IPS-20b (cell line): ENCODE measurements at regions not wholly inside any gene's neighbourhood (a gene's known extent, or its start where the extent isn't known, plus 50 kb on each side); places are given as distances from the start of the nearest gene placed in this dataset.

Source experiments
- H3K27ac ChIP-seq: one replicate; pipeline ENCODE4 v1.5.1; 2013; ENCODE audit warnings: low read length
- H3K27me3 ChIP-seq: 2 replicates; pipeline ENCODE4 v1.6.1; 2013; ENCODE audit warnings: mild to moderate bottlenecking, low read length, inconsistent platforms; ENCODE audit not compliant: insufficient read depth
- H3K36me3 ChIP-seq: 2 replicates; pipeline ENCODE4 v1.6.1; 2013; ENCODE audit warnings: low read depth, mild to moderate bottlenecking, inconsistent platforms, low read length, moderate library complexity; ENCODE audit not compliant: insufficient read depth
- H3K4me1 ChIP-seq: 2 replicates; pipeline ENCODE4 v1.6.1; 2013; ENCODE audit warnings: mild to moderate bottlenecking, control low read depth, inconsistent platforms, low read length, moderate library complexity; ENCODE audit not compliant: insufficient read depth
- H3K4me3 ChIP-seq: 2 replicates; pipeline ENCODE4 v1.5.1; 2013; ENCODE audit warnings: mild to moderate bottlenecking, low read length, inconsistent platforms
- H3K9ac ChIP-seq: 2 replicates; pipeline ENCODE4 v1.6.1; 2013; ENCODE audit warnings: low read depth, mild to moderate bottlenecking, inconsistent platforms, low read length, moderate library complexity
- H3K9me3 ChIP-seq: 2 replicates; pipeline ENCODE4 v1.6.1; 2013; ENCODE audit warnings: mild to moderate bottlenecking, low read depth, low read length, inconsistent platforms; ENCODE audit not compliant: insufficient read depth

DNA sequence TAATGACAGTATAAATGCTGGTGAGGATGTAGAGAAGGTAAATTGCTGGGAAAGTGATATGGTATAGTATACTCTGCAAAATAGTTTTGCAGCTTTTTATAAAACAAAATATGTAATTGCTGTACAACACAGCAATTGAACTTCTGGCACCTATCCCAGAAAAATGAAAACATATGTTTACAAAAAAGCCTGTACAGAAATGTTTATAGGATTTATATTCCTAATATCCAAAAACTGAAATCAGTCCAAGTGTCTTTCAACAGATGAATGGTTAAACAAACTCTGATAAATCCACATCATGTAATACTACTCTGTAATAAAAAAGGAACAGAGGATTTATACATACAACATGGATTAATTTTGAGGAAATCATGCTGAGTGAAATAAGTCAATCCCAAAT is 198.4 kb upstream of the ACTRT1 start:
- Histone ChIP-seq H3K9ac (no peak overlapping the region), H3K27me3 (no peaks in the 10 kb centered on the region), H3K27ac (no peak overlapping the region), H3K36me3 (no peaks in the 10 kb centered on the region), H3K4me3 (no peak overlapping the region), H3K9me3 (no peaks in the 10 kb centered on the region), H3K4me1 (no peaks in the 10 kb centered on the region)

DNA sequence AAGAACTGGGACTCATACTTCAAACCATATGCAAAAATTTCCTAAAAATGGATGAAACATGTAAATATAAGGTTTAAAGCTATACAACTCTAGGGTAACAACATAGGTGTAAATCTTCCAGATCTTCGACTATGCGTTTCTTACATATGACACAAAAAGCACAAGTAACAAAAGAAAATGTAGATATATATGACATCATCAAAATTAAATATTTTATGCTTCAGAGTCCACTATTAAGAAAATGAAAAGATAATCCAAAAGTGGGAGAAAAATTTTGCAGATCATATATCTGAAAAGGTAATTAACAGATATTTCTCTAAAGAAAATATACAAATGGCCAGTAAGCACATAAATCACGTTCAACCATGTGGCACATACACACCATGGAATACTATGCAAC is 164.2 kb upstream of the ACTRT1 start:
- Histone ChIP-seq H3K27ac (no peak overlapping the region), H3K9me3 (no peaks in the 10 kb centered on the region), H3K36me3 (no peaks in the 10 kb centered on the region), H3K4me1 (no peaks in the 10 kb centered on the region), H3K9ac (no peak overlapping the region), H3K27me3 (no peaks in the 10 kb centered on the region), H3K4me3 (no peak overlapping the region)

DNA sequence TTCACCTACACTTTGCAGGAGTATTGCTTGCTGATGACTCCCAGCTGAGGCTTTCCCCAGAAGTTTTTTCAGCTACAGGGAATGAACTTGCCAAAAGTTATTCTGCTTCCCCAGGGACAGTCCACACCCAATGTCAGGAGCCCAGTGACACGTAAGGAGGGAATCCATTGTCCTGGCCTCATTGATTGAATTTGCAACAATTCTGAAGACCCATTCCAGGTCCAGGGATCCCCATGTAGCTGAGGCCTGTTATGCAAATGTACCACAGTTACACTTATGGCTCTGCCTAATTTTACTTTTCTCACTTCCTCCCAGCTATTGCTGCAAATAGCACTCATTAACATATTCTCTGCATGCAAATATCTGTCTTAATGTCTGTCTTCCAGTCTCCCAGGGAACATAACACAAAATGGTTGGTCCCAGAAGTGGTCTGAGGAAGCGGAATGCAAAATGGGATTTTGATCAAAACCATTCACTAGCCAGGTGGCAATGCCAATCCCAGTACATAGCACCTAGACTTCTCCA is 113.7 kb upstream of the ACTRT1 start:
- Histone ChIP-seq H3K9ac (no peak overlapping the region), H3K4me3 (no peak overlapping the region), H3K36me3 (no peaks in the 10 kb centered on the region), H3K4me1 (peaks cover 4% of the 10 kb centered on the region), H3K27me3 (no peaks in the 10 kb centered on the region), H3K9me3 (no peaks in the 10 kb centered on the region), H3K27ac (no peak overlapping the region)

DNA sequence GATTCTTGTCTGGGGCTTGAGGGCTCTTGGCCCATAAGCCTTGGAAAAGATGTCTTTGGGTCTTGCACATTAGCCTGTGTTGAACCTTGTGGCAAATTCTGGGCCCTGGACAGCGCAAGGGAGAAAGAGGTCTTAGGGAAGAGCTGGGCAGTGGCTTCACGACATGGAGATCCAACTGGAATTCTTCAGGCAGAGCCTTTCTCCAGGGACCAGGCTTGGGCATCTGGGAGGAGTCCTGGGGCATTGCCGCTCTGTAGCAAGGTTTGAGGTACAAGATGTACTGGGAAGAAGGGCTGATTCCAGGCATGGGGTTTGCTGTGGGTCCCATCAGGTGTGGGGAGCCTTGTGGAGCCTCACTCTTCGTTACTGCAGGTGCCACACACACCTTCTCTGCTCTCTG is 104.0 kb upstream of the ACTRT1 start:
- Histone ChIP-seq H3K4me1 (no peaks in the 10 kb centered on the region), H3K27me3 (no peaks in the 10 kb centered on the region), H3K9me3 (no peaks in the 10 kb centered on the region), H3K27ac (no peak overlapping the region), H3K4me3 (no peak overlapping the region), H3K9ac (no peak overlapping the region), H3K36me3 (no peaks in the 10 kb centered on the region)

DNA sequence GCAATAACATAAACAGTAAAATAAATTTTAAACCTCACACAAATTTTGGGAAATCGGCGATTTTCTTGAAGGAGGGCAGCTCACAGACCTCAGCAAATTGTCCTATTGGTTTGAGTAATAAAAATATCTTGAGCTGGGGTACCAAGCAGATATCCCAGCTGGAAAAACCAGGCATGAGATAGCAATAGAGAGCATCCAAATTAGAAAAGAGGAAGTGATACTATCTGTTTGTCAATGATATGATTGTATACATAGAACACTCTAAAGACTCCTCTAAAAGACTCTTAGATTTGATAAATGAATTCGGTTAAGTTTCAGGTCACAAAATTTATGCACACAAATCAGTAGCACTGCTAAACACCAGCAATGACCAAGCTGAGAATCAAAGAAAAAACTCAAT is 90.5 kb upstream of the ACTRT1 start:
- Histone ChIP-seq H3K36me3 (no peaks in the 10 kb centered on the region), H3K27ac (no peak overlapping the region), H3K4me1 (no peaks in the 10 kb centered on the region), H3K4me3 (no peak overlapping the region), H3K9me3 (no peaks in the 10 kb centered on the region), H3K9ac (no peak overlapping the region), H3K27me3 (no peaks in the 10 kb centered on the region)

DNA sequence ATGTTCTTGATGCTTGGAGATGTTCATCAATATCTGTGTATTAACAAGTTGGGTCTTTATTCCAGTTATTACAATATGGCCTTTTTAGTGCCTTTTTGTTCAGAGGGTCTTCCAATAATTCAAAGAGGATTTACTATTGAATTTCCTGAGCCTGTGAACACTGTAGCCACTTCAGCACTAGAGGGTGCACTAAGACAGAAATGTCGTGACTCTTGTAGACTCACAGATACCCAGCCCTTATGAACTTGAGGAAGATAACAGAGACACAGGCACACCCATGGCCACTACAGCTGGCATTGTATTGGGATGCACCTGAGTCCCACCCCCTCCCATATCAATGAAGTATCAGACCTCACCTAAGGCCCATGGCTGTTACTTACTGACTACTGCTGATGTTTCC is 54.4 kb upstream of the ACTRT1 start:
- Histone ChIP-seq H3K27ac (no peak overlapping the region), H3K4me1 (no peaks in the 10 kb centered on the region), H3K9ac (no peak overlapping the region), H3K27me3 (no peaks in the 10 kb centered on the region), H3K4me3 (no peak overlapping the region), H3K36me3 (no peaks in the 10 kb centered on the region), H3K9me3 (no peaks in the 10 kb centered on the region)

DNA sequence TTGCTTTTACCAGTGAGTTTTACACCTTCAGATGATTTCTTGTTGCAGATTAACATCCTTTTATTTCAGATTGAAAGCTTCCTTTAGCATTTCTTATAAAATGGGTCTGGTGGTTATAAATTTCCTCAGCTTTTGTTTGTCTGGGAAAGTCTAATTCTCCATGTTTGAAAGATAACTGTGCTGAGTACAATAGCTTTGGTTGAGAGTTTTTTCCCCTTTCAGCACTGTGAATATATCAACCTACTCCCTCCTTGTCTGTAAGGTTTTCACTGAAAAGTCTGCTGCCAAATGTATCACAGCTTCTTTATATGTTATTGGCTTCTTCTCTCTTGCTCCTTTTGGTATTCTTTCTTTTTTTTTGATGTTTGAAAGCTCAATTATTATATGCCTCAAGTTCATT is 53.5 kb upstream of the ACTRT1 start:
- H3K27me3 ChIP-seq = no peaks in the 10 kb centered on the region
- H3K4me1 ChIP-seq = no peaks in the 10 kb centered on the region
- H3K36me3 ChIP-seq = no peaks in the 10 kb centered on the region
- no peak overlapping the region for H3K9ac ChIP-seq
- no peaks in the 10 kb centered on the region for H3K9me3 ChIP-seq
- no peak overlapping the region for H3K27ac ChIP-seq
- no peak overlapping the region for H3K4me3 ChIP-seq
